ENCODE measurements at regions not wholly inside any gene's neighbourhood (a gene's known extent, or its start where the extent isn't known, plus 50 kb on each side); places are given as distances from the start of the nearest gene placed in this dataset.

GRCh38 chr1:24253571-24253970 lies 65.6 kb upstream of the GRHL3 start:
- no peaks in the 10 kb centered on the region for H3K9me3 ChIP-seq (ENCODE audit: control insufficient read depth, insufficient read depth, low read depth, low read length)
- ChIA-PET CTCF (interaction anchor here (0.9 to 1.3 kb wide), 3 partner anchors 11 to 55 kb away, joined by 3 to 4 read pairs (median 3); no protein-coding TSS in a partner anchor), POLR2A (no interaction called here)
- TF ChIP-seq ZNF311 (tag by site-specific recombination; IDR thresholded peaks at IDR 0.05; ENCODE audit: borderline replicate concordance), result no peak
- TF ChIP-seq PRDM4 (tag by site-specific recombination; IDR thresholded peaks at IDR 0.05), result no peak
- TF ChIP-seq BCL11B (tag by site-specific recombination; IDR thresholded peaks at IDR 0.05; ENCODE audit: low read depth), result no peak
- no peak for TF ChIP-seq ZFP69B (tag by site-specific recombination; IDR thresholded peaks at IDR 0.05)
- TF ChIP-seq ZNF704 (tag by site-specific recombination; IDR thresholded peaks at IDR 0.05), result no peak
- no peak for TF ChIP-seq ZNF280D (tag by site-specific recombination; IDR thresholded peaks at IDR 0.05)
- TF ChIP-seq TSHZ1 (tag by site-specific recombination; IDR thresholded peaks at IDR 0.05; ENCODE audit: borderline replicate concordance), result no peak
- TF ChIP-seq KLF17 (tag by site-specific recombination; IDR thresholded peaks at IDR 0.05), result no peak
- no peak for TF ChIP-seq PATZ1 (tag by site-specific recombination; IDR thresholded peaks at IDR 0.05)
- TF ChIP-seq FEZF1 (tag by site-specific recombination; IDR thresholded peaks at IDR 0.05), result no peak
- TF ChIP-seq ZNF274 (IDR thresholded peaks at IDR 0.05; ENCODE audit: low read length), result no peak
- TF ChIP-seq ZNF274 (tag by site-specific recombination; IDR thresholded peaks at IDR 0.05; ENCODE audit: borderline replicate concordance), result no peak
- no peak for TF ChIP-seq ZNF654 (tag by site-specific recombination; IDR thresholded peaks at IDR 0.05; ENCODE audit: low read depth)
- TF ChIP-seq REST (tag by site-specific recombination; IDR thresholded peaks at IDR 0.05), result no peak
- TF ChIP-seq AEBP2 (tag by site-specific recombination; IDR thresholded peaks at IDR 0.05; ENCODE audit: borderline replicate concordance), result no peak
- TF ChIP-seq ZFP37 (tag by site-specific recombination; IDR thresholded peaks at IDR 0.05), result no peak
- H3K27ac ChIP-seq (ENCODE audit: extremely low read depth, low read depth, low read length), result no peak overlapping the region
- H3K36me3 ChIP-seq (ENCODE audit: control insufficient read depth in 2 of 2, insufficient read depth in 1 of 2, low read length in 2 of 2), result no peaks in the 10 kb centered on the region
- H3K4me1 ChIP-seq (ENCODE audit: control insufficient read depth, insufficient read depth, low read length), result no peaks in the 10 kb centered on the region
- no peak overlapping the region for H3K4me3 ChIP-seq (ENCODE audit: low read depth, low read length)

Data from HEK293 (cell line).